NCI-H748 treated with DMSO at 0.1 percent for 48 hours (cell line): ENCODE measurements at regions not wholly inside any gene's neighbourhood (a gene's known extent, or its start where the extent isn't known, plus 50 kb on each side); places are given as distances from the start of the nearest gene placed in this dataset.
A peak's percentile ranks its signal among the peaks of the same experiment; 100 is the strongest.

Experiments
- DNase-seq: peaks from one replicate; lab custom pipeline; 2025; lab: John Stamatoyannopoulos, UW

DNA sequence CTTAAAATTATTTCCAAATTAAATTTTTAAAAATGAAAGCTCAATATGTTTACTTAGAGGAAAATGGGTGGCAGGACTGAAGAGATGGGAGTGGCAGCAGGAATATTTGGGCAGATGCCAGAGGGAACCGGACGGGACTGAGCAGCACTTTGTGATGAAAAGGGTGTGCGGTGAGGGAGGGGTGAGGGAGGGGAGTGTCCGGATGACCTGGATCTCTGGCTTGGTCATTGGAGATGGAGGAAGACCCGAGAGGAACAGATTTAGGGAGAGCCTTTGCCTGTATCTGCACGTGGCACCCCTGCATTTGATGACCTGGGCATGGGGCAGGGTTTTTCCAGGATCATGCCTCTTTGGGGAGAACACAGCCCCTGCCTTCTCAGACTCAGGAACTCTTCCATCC, 201.1 kb upstream of the MVB12B start:
- DNase-seq: no peak

- no peak for DNase-seq
These were observed 200.6 kb upstream of the MVB12B start for GRCh38 chr9:126125992-126126409.

DNA sequence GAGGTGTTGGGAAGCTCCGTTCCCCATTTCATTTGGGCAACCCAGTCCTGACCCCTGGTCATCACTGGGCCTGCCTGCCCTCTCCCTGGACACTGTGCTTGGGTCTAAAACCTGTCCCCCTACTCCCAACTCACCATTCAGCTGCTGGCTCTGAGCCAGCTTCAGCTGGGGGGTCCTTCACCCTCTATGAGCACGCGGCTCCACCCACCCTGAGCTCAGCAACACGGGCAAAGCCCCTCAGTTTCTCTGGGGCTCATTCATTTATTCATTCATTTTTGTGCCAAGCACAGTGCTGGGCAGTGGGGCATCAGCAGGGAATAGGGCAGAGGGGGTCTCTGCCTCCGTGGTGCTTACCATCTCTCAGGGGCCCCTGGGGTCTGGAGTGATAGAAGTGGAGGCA, 199.8 kb upstream of the MVB12B start:
- DNase-seq: no peak

GRCh38 chr9:126127591-126127990, 199.0 kb upstream of the MVB12B start:
- DNase-seq: no peak

- DNase-seq: no peak
These were observed 198.0 kb upstream of the MVB12B start for GRCh38 chr9:126128494-126129142.

GRCh38 chr9:126131066-126132010, 195.3 kb upstream of the MVB12B start:
- DNase-seq: no peak

- no peak for DNase-seq
These were observed 193.9 kb upstream of the MVB12B start for GRCh38 chr9:126132746-126133145.

DNA sequence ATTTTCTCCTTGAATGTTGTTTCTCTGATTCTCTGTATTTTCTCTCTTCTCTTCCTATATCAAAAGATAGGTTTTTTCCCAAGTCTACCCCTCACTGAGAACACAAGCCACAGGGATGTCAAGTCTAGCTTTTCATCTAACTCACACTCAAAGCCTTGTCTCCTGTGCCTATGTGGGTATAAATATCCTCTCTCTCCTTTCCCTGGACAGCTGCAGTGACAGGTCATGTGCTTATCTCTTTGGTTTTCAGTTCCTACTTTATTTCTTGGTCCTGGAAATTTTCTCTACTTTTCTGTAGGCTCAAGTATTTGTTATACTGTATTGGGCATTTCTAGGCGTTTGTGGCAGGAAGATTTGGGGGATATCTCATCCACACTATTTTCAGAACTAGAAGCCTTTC, 182.4 kb upstream of the MVB12B start:
- no peak for DNase-seq

- no peak for DNase-seq
These were observed 181.8 kb upstream of the MVB12B start for GRCh38 chr9:126144603-126145456.

GRCh38 chr9:126145887-126146253, 180.8 kb upstream of the MVB12B start:
- DNase-seq: no peak

GRCh38 chr9:126146254-126147145, 180.1 kb upstream of the MVB12B start:
- peak; percentile 89 for DNase-seq

DNA sequence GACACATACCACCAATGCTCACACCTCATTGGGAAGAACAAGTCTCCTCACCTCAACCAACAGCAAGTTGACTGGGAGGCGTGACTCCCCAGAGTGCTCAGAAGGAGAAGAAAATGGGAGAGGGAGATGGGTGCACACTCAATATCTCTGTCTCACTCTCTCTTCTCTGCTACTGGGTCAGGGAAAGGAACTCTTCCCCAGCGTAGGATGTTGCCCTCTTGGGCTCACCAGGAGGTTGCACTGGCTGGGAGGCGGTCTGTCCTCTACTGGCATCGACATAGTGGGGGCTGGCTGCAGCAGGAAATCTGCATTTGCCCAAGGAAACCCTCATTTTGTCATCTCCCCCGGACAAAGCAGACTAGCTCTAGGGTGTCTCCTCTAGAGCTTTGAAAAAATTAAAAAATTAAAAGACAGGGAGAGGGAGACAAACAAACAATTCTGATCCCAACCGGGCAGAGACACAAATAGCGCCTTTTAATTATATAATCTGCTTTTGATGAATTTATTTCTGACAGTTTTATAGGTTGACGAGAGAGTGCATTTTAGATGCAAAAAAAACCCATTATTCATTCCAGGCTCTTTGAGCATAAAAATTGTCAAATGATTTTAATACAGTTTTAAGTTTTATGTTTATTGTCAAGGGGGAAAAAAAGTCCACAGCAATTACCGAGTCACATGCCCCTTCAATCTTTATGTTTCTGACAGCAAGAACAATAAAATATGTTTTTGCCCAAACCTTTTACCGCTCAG, 179.3 kb upstream of the MVB12B start:
- DNase-seq: no peak

DNA sequence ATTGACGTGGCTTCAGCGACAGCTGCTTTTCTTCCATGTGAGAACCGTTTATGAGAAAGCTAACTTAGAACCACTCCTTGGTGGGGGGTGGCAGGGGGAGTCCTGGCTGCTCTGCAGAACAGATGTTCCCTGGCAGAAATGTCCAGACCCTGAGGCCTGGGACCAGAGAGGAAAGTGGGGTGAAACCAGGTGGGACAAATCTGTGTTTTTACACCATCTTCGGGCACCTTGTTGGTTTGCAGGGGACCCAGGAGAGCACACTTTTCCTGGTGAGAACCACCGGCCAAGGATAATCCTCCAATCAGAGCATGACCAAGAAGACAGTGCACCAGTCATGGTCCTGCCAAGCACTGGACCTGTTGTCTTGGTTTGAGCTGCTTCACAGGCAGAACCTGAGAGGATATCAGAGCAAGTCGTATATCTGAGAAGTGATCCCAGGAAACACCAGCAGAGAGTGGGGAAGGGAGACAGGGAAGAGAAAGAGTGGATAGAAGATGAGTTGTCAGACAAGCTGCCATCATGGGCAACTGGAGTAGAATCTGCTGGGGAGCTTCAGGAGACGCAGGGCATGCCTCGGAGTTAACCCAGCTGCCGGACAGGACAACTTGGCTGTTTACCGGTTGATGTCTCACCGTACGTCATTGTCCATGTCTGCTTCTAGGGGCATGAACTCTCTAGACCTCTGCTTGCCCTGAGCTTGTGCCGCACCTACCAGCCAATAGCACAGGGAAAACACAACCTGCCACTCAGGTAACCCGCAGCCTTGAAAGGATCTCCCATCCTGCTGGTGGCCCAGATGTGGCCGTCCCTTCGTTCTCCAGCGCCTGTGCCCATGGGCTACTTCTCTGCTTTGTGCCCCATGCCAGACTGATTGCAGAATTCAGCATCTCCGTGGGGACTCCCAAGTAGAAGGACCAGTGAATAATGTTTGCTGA, 178.4 kb upstream of the MVB12B start:
- no peak for DNase-seq

- DNase-seq: no peak
These were observed 177.6 kb upstream of the MVB12B start for GRCh38 chr9:126148994-126149393.

GRCh38 chr9:126149661-126150060, 177.0 kb upstream of the MVB12B start:
- DNase-seq: no peak

GRCh38 chr9:126150411-126151030, 176.1 kb upstream of the MVB12B start:
- peak; percentile 55 for DNase-seq

DNA sequence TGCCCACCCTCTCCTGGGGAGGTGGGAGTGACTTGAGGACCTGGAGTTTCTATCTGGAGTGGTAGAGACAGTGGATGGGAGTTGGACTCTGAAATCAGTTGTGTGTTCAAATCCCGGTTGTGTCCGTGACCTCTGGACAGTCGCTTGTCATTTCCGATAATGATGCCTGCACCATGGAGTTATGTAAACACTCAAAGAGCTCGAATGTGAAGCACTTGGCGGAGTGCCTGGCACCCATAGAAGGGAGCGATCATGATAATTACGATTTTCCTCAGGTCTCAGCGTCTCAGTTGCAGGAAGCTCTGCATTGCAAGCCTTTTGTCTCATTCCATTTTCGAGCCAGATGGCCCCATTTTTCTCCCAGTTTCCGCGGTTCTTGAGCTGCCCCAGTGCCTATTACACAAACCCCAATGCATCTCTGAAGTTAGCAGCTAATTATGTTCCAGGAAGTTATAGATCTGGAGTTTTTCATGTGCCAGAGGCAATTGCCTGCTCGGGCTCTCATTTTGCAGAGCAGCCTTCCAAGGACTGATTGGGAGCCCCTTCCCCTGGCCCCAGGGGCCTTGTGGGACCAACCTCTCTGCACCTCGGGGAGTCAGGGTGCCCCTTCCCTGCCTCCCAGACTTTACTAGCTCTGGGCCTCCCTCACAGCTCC, 175.5 kb upstream of the MVB12B start:
- peak; percentile 94 for DNase-seq

DNA sequence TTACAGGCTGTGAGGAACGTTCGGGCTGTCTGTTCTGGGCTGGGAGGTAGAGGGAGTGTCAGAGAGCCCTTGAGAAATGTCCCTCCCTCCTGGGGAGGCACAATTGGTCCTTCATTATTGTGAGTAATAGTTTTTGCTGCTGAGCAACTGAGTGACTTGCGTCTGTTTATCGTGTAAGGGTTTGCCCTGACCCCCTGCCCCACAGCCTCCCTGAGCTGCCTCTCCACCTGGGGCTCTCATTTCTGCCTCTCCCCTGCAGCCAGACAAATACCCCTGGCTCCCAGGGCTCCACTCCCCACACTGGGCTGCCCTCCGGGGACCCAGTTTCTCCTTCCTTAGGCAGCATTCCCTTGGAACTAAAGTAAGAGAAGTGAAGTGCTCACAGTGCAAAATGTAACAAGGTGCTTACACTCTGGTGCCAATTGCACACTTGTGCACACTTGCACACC, 174.9 kb upstream of the MVB12B start:
- DNase-seq: peak; percentile 77
